ENCODE measurements at regions not wholly inside any gene's neighbourhood (a gene's known extent, or its start where the extent isn't known, plus 50 kb on each side); places are given as distances from the start of the nearest gene placed in this dataset.

GRCh38 chr17:73760439-73760758, 116.2 kb upstream of the SDK2 start:
- no peak overlapping the region for H2AFZ ChIP-seq (ENCODE audit: low read length)
- H3K27me3 ChIP-seq (replicated peaks; ENCODE audit: insufficient read depth, low read length): peaks cover 88% of the 10 kb centered on the region
- no peak overlapping the region for H3K4me3 ChIP-seq (ENCODE audit: low read length)
- H3K9me2 ChIP-seq (replicated peaks; ENCODE audit: insufficient read depth, low read length): no peaks in the 10 kb centered on the region
- H3K4me1 ChIP-seq (ENCODE audit: low read length): no peaks in the 10 kb centered on the region
- no peaks in the 10 kb centered on the region for H3K9me3 ChIP-seq (replicated peaks; ENCODE audit: insufficient read depth, low read length)
- no peak overlapping the region for H3K27ac ChIP-seq (ENCODE audit: low read length)
- H4K20me1 ChIP-seq (ENCODE audit: insufficient read depth, low read length): no peaks in the 10 kb centered on the region
- no peaks in the 10 kb centered on the region for H3K79me2 ChIP-seq (ENCODE audit: low read length)
- no peak for DNase-seq
- TF ChIP-seq EZH2phosphoT487 (IDR thresholded peaks at IDR 0.05; ENCODE audit: low read length) (no peak), CTCF (IDR thresholded peaks at IDR 0.05; ENCODE audit: low read length) (no peak), EZH2 (optimal IDR thresholded peaks at IDR 0.05; ENCODE audit: low read depth, low read length) (no peak)
- no peaks in the 10 kb centered on the region for H3F3A ChIP-seq (ENCODE audit: insufficient read depth, low read length)
- H3K4me2 ChIP-seq (ENCODE audit: low read depth, low read length): no peak overlapping the region
- no peaks in the 10 kb centered on the region for H3K36me3 ChIP-seq (replicated peaks; ENCODE audit: insufficient read depth, low read length)
- H3K9ac ChIP-seq (ENCODE audit: low read length): no peak overlapping the region

- H3K27me3 ChIP-seq (replicated peaks; ENCODE audit: insufficient read depth, low read length): peaks cover 67% of the 10 kb centered on the region
- no peaks in the 10 kb centered on the region for H3K9me2 ChIP-seq (replicated peaks; ENCODE audit: insufficient read depth, low read length)
- no peaks in the 10 kb centered on the region for H3K79me2 ChIP-seq (ENCODE audit: low read length)
- H2AFZ ChIP-seq (ENCODE audit: low read length): no peak overlapping the region
- DNase-seq: no peak
- no peak overlapping the region for H3K9ac ChIP-seq (ENCODE audit: low read length)
- H3K4me3 ChIP-seq (ENCODE audit: low read length): no peak overlapping the region
- H4K20me1 ChIP-seq (ENCODE audit: insufficient read depth, low read length): no peaks in the 10 kb centered on the region
- no peak overlapping the region for H3K4me2 ChIP-seq (ENCODE audit: low read depth, low read length)
- no peak for TF ChIP-seq CTCF (IDR thresholded peaks at IDR 0.05; ENCODE audit: low read length)
- TF ChIP-seq EZH2phosphoT487 (IDR thresholded peaks at IDR 0.05; ENCODE audit: low read length): no peak
- TF ChIP-seq EZH2 (optimal IDR thresholded peaks at IDR 0.05; ENCODE audit: low read depth, low read length): no peak
- no peak overlapping the region for H3K27ac ChIP-seq (ENCODE audit: low read length)
- H3K4me1 ChIP-seq (ENCODE audit: low read length): no peaks in the 10 kb centered on the region
- no peaks in the 10 kb centered on the region for H3K9me3 ChIP-seq (replicated peaks; ENCODE audit: insufficient read depth, low read length)
- no peaks in the 10 kb centered on the region for H3F3A ChIP-seq (ENCODE audit: insufficient read depth, low read length)
- H3K36me3 ChIP-seq (replicated peaks; ENCODE audit: insufficient read depth, low read length): no peaks in the 10 kb centered on the region
Observed at GRCh38 chr17:73765824-73766563, 121.7 kb upstream of the SDK2 start.

- Histone ChIP-seq H3K4me2 (ENCODE audit: low read depth, low read length) (no peak overlapping the region), H3K9me2 (replicated peaks; ENCODE audit: insufficient read depth, low read length) (no peaks in the 10 kb centered on the region), H3F3A (ENCODE audit: insufficient read depth, low read length) (no peaks in the 10 kb centered on the region), H4K20me1 (ENCODE audit: insufficient read depth, low read length) (no peaks in the 10 kb centered on the region), H3K4me1 (ENCODE audit: low read length) (no peaks in the 10 kb centered on the region), H2AFZ (ENCODE audit: low read length) (no peak overlapping the region), H3K9ac (ENCODE audit: low read length) (no peak overlapping the region), H3K27ac (ENCODE audit: low read length) (no peak overlapping the region), H3K36me3 (replicated peaks; ENCODE audit: insufficient read depth, low read length) (no peaks in the 10 kb centered on the region), H3K9me3 (replicated peaks; ENCODE audit: insufficient read depth, low read length) (no peaks in the 10 kb centered on the region), H3K27me3 (replicated peaks; ENCODE audit: insufficient read depth, low read length) (peaks cover 51% of the 10 kb centered on the region), H3K79me2 (ENCODE audit: low read length) (no peaks in the 10 kb centered on the region), H3K4me3 (ENCODE audit: low read length) (no peak overlapping the region)
- no peak for TF ChIP-seq CTCF (IDR thresholded peaks at IDR 0.05; ENCODE audit: low read length)
- no peak for TF ChIP-seq EZH2phosphoT487 (IDR thresholded peaks at IDR 0.05; ENCODE audit: low read length)
- no peak for TF ChIP-seq EZH2 (optimal IDR thresholded peaks at IDR 0.05; ENCODE audit: low read depth, low read length)
- no peak for DNase-seq
Observed at GRCh38 chr17:73767696-73768095, 123.5 kb upstream of the SDK2 start.

Data from MM.1S (cell line).